ENCODE measurements at regions not wholly inside any gene's neighbourhood (a gene's known extent, or its start where the extent isn't known, plus 50 kb on each side); places are given as distances from the start of the nearest gene placed in this dataset.

GRCh38 chr7:46245586-46246111 is 324.6 kb upstream of the IGFBP3 start:
- no peak for FAIRE-seq
- DNase-seq (ENCODE audit: insufficient read length, low spot score) = no peak
- TF ChIP-seq CTCF (IDR thresholded peaks at IDR 0.05; ENCODE audit: insufficient read depth, missing control alignments) = no peak

- no peak for DNase-seq (ENCODE audit: insufficient read length, low spot score)
- no peak for TF ChIP-seq CTCF (IDR thresholded peaks at IDR 0.05; ENCODE audit: insufficient read depth, missing control alignments)
- FAIRE-seq = no peak
Observed at GRCh38 chr7:46244757-46245156, 323.7 kb upstream of the IGFBP3 start.

- no peak for DNase-seq (ENCODE audit: insufficient read length, low spot score)
- no peak for TF ChIP-seq CTCF (IDR thresholded peaks at IDR 0.05; ENCODE audit: insufficient read depth, missing control alignments)
- FAIRE-seq = no peak
Observed at GRCh38 chr7:46243406-46243805, 322.3 kb upstream of the IGFBP3 start.

- TF ChIP-seq CTCF (IDR thresholded peaks at IDR 0.05; ENCODE audit: insufficient read depth, missing control alignments) = no peak
- FAIRE-seq = no peak
- no peak for DNase-seq (ENCODE audit: insufficient read length, low spot score)
Observed at GRCh38 chr7:46239846-46240245, 318.8 kb upstream of the IGFBP3 start.

- FAIRE-seq (no peak), DNase-seq (ENCODE audit: insufficient read length, low spot score) (no peak)
- no peak for TF ChIP-seq CTCF (IDR thresholded peaks at IDR 0.05; ENCODE audit: insufficient read depth, missing control alignments)
Observed at GRCh38 chr7:46237466-46237865, 316.4 kb upstream of the IGFBP3 start.

- FAIRE-seq = no peak
- no peak for TF ChIP-seq CTCF (IDR thresholded peaks at IDR 0.05; ENCODE audit: insufficient read depth, missing control alignments)
- DNase-seq (ENCODE audit: insufficient read length, low spot score) = no peak
Observed at GRCh38 chr7:46233585-46234329, 312.7 kb upstream of the IGFBP3 start.

- FAIRE-seq (no peak), DNase-seq (ENCODE audit: insufficient read length, low spot score) (no peak)
- no peak for TF ChIP-seq CTCF (IDR thresholded peaks at IDR 0.05; ENCODE audit: insufficient read depth, missing control alignments)
Observed at GRCh38 chr7:46230990-46231305, 309.9 kb upstream of the IGFBP3 start.
